Renal cortex interstitium (tissue), 11 donors: ENCODE measurements at regions not wholly inside any gene's neighbourhood (a gene's known extent, or its start where the extent isn't known, plus 50 kb on each side); places are given as distances from the start of the nearest gene placed in this dataset.

Experiments
- DNase-seq, 11 donors: peaks; one replicate each; pipeline ENCODE4 v3.0.0-alpha.2; 2013; ENCODE audit warnings: low read depth in 9 of 11, low spot score in 4 of 11; ENCODE audit errors: extremely low read depth in 1 of 11

GRCh38 chr1:203424861-203425662 is 50.5 kb upstream of the PRELP start:
- DNase-seq = no peak

DNA sequence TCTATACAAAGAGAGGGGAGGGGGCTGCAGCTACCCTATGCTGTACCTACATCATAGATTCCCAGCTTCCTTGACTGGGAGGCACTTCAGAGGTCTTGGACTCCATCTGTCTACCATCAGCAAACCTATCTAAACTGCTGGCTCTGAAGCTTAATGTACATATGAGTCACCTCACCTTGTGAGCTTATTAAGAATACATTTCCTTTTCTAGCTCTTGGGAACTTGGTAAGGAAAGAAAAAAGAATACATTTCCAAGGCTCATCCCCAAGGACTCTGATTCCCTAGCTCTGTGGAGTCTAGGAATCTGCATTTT is 50.0 kb upstream of the PRELP start:
- DNase-seq = no peak
